Fibroblast of peridontal ligament (primary cell): ENCODE measurements at regions not wholly inside any gene's neighbourhood (a gene's known extent, or its start where the extent isn't known, plus 50 kb on each side); places are given as distances from the start of the nearest gene placed in this dataset.

Experiments
- DNase-seq: peaks from one replicate; pipeline ENCODE4 v3.0.0-alpha.2; 2010; ENCODE audit errors: extremely low read depth

- DNase-seq = no peak
Observed at GRCh38 chr1:177341773-177342172, 171.0 kb downstream of the BRINP2 start.

- DNase-seq = no peak
Observed at GRCh38 chr1:177340601-177341067, 169.9 kb downstream of the BRINP2 start.

- no peak for DNase-seq
Observed at GRCh38 chr1:177338376-177338775, 167.6 kb downstream of the BRINP2 start.

- DNase-seq = no peak
Observed at GRCh38 chr1:177334903-177335302, 164.1 kb downstream of the BRINP2 start.

- no peak for DNase-seq
Observed at GRCh38 chr1:177333936-177334595, 163.3 kb downstream of the BRINP2 start.
